HEK293 (cell line): ENCODE measurements at regions not wholly inside any gene's neighbourhood (a gene's known extent, or its start where the extent isn't known, plus 50 kb on each side); places are given as distances from the start of the nearest gene placed in this dataset.
"Not testable (repeated sequence)": the region's sequence is repeated elsewhere in the genome, so short reads cannot be mapped to it uniquely, and the experiment has no call there.

Experiments used
- CTCF ChIA-PET: fragments of 350-600 bp; formaldehyde crosslinking; extraction: SDS; loops from one replicate; lab custom pipeline; 2021; ENCODE audit warnings: antibody characterized with exemption; lab: Yijun Ruan, JAX
- POLR2A ChIA-PET: fragments of 300-600 bp; formaldehyde crosslinking; extraction: SDS; loops from one replicate; lab custom pipeline; 2020; ENCODE audit warnings: antibody characterized with exemption, inconsistent platforms; lab: Yijun Ruan, JAX
- H3K27ac ChIP-seq: fragments of 200-500 bp; sonication (Bioruptor generic); 2 replicates; pipeline ENCODE4 v1.5.1; 2014; ENCODE audit warnings: low read depth, low read length, control low read depth, inconsistent platforms; ENCODE audit errors: extremely low read depth
- H3K36me3 ChIP-seq, 2 experiments: fragments of 200-500 bp in 1 of 2; sonication (Bioruptor generic) in 1 of 2; 1 replicate in 1 of 2; 2 replicates in 1 of 2; pipeline ENCODE4 v1.5.1; 2014 to 2017; ENCODE audit warnings: inconsistent platforms in 2 of 2, low read length in 2 of 2; ENCODE audit not compliant: control insufficient read depth in 2 of 2, insufficient read depth in 1 of 2
- H3K4me1 ChIP-seq: fragments of 200-500 bp; sonication (Bioruptor generic); 2 replicates; pipeline ENCODE4 v1.5.1; 2014; ENCODE audit warnings: mild to moderate bottlenecking, low read length, inconsistent platforms; ENCODE audit not compliant: control insufficient read depth, insufficient read depth
- H3K4me3 ChIP-seq: 2 replicates; pipeline ENCODE4 v1.5.1; 2011; ENCODE audit warnings: low read depth, mild to moderate bottlenecking, control low read depth, low read length, moderate library complexity
- H3K9me3 ChIP-seq: fragments of 200-500 bp; sonication (Bioruptor generic); 2 replicates; pipeline ENCODE4 v1.5.1; 2014; ENCODE audit warnings: low read depth, low read length, inconsistent platforms; ENCODE audit not compliant: control insufficient read depth, insufficient read depth
- GFI1B ChIP-seq: fragments of 450-650 bp; formaldehyde crosslinking; IDR thresholded peaks from 2 replicates; pipeline ENCODE4 v1.5.1; 2016; ENCODE audit warnings: missing biosample characterization, missing genetic modification characterization
- GLIS2 ChIP-seq: fragments of 450-650 bp; formaldehyde crosslinking; IDR thresholded peaks from 2 replicates; pipeline ENCODE4 v1.5.1; 2016; ENCODE audit warnings: missing biosample characterization, missing genetic modification characterization
- OVOL3 ChIP-seq: fragments of 450-650 bp; formaldehyde crosslinking; IDR thresholded peaks from 2 replicates; pipeline ENCODE4 v1.5.1; 2016; ENCODE audit warnings: missing biosample characterization, missing genetic modification characterization
- REPIN1 ChIP-seq: fragments of 450-650 bp; formaldehyde crosslinking; IDR thresholded peaks from 2 replicates; pipeline ENCODE4 v1.5.1; 2017; ENCODE audit warnings: missing biosample characterization, missing genetic modification characterization, low read depth
- SP3 ChIP-seq: fragments of 450-650 bp; formaldehyde crosslinking; IDR thresholded peaks from 2 replicates; pipeline ENCODE4 v1.5.1; 2016; ENCODE audit warnings: missing biosample characterization, missing genetic modification characterization
- ZBTB10 ChIP-seq: fragments of 450-650 bp; formaldehyde crosslinking; IDR thresholded peaks from 2 replicates; pipeline ENCODE4 v1.5.1; 2016; ENCODE audit warnings: missing biosample characterization, missing genetic modification characterization
- ZNF121 ChIP-seq: fragments of 450-650 bp; formaldehyde crosslinking; IDR thresholded peaks from 2 replicates; pipeline ENCODE4 v1.5.1; 2016; ENCODE audit warnings: missing biosample characterization, missing genetic modification characterization
- ZNF133 ChIP-seq: fragments of 450-650 bp; formaldehyde crosslinking; IDR thresholded peaks from 2 replicates; pipeline ENCODE4 v1.5.1; 2016; ENCODE audit warnings: missing biosample characterization, missing genetic modification characterization
- ZNF169 ChIP-seq: fragments of 450-650 bp; formaldehyde crosslinking; IDR thresholded peaks from 2 replicates; pipeline ENCODE4 v1.5.1; 2016; ENCODE audit warnings: missing biosample characterization, missing genetic modification characterization
- ZNF202 ChIP-seq: fragments of 450-650 bp; formaldehyde crosslinking; IDR thresholded peaks from 2 replicates; pipeline ENCODE4 v1.5.1; 2016; ENCODE audit warnings: missing biosample characterization, missing genetic modification characterization, borderline replicate concordance
- ZNF221 ChIP-seq: fragments of 450-650 bp; formaldehyde crosslinking; IDR thresholded peaks from 2 replicates; pipeline ENCODE4 v1.5.1; 2017; ENCODE audit warnings: missing biosample characterization, missing genetic modification characterization, borderline replicate concordance
- ZNF362 ChIP-seq: fragments of 450-650 bp; formaldehyde crosslinking; IDR thresholded peaks from 2 replicates; pipeline ENCODE4 v1.5.1; 2016; ENCODE audit warnings: missing biosample characterization, missing genetic modification characterization
- ZNF37A ChIP-seq: fragments of 450-650 bp; IDR thresholded peaks from 2 replicates; pipeline ENCODE4 v1.5.1; 2018; ENCODE audit warnings: missing biosample characterization, missing genetic modification characterization
- ZNF398 ChIP-seq: fragments of 450-650 bp; formaldehyde crosslinking; IDR thresholded peaks from 2 replicates; pipeline ENCODE4 v1.5.1; 2017; ENCODE audit warnings: missing biosample characterization, missing genetic modification characterization
- ZNF433 ChIP-seq: fragments of 450-650 bp; formaldehyde crosslinking; IDR thresholded peaks from 2 replicates; pipeline ENCODE4 v1.5.1; 2016; ENCODE audit warnings: missing biosample characterization, missing genetic modification characterization, low read depth
- ZNF48 ChIP-seq: fragments of 450-650 bp; formaldehyde crosslinking; IDR thresholded peaks from 2 replicates; pipeline ENCODE4 v1.5.1; 2016; ENCODE audit warnings: missing biosample characterization, missing genetic modification characterization
- ZNF510 ChIP-seq: fragments of 450-650 bp; formaldehyde crosslinking; IDR thresholded peaks from 2 replicates; pipeline ENCODE4 v1.5.1; 2018; ENCODE audit warnings: mild to moderate bottlenecking, missing genetic modification characterization, missing biosample characterization; ENCODE audit not compliant: insufficient replicate concordance
- ZNF561 ChIP-seq: fragments of 450-650 bp; IDR thresholded peaks from 2 replicates; pipeline ENCODE4 v1.5.1; 2018; ENCODE audit warnings: missing biosample characterization, missing genetic modification characterization, borderline replicate concordance
- ZNF707 ChIP-seq: fragments of 450-650 bp; formaldehyde crosslinking; IDR thresholded peaks from 2 replicates; pipeline ENCODE4 v1.5.1; 2016; ENCODE audit warnings: missing biosample characterization, missing genetic modification characterization
- ZNF76 ChIP-seq: fragments of 450-650 bp; formaldehyde crosslinking; IDR thresholded peaks from 2 replicates; pipeline ENCODE4; 2016; ENCODE audit warnings: low read depth, missing biosample characterization, missing genetic modification characterization, borderline replicate concordance
- ZNF776 ChIP-seq: fragments of 450-650 bp; formaldehyde crosslinking; IDR thresholded peaks from 2 replicates; pipeline ENCODE4 v1.5.0; 2017; ENCODE audit warnings: missing biosample characterization, missing genetic modification characterization, borderline replicate concordance
- ZSCAN16 ChIP-seq: fragments of 450-650 bp; formaldehyde crosslinking; IDR thresholded peaks from 2 replicates; pipeline ENCODE4 v1.5.1; 2016; ENCODE audit warnings: missing biosample characterization, missing genetic modification characterization
- ZSCAN5A ChIP-seq: fragments of 450-650 bp; formaldehyde crosslinking; IDR thresholded peaks from 2 replicates; pipeline ENCODE4 v1.5.1; 2016; ENCODE audit warnings: missing biosample characterization, missing genetic modification characterization

DNA sequence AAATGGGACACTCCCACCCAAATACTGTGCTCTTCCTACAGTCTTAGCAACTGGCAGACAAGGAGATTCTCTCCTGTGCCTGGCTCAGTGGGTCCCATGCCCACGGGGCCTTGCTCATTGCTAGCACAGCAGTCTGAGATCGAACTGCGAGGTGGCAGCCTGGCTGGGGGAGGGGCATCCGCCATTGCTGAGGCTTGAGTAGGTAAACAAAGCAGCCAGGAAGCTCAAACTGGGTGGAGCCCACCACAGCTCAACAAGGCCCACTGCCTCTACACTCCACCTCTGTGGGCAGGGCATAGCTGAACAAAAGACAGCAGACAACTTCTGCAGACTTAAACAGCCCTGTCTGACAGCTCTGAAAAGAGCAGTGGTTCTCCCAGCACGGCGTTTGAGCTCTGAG lies 174.8 kb downstream of the COL12A1 start:
- H3K36me3 ChIP-seq, H3K4me3 ChIP-seq, H3K9me3 ChIP-seq, H3K4me1 ChIP-seq, POLR2A ChIA-PET, H3K27ac ChIP-seq: not testable (repeated sequence)
- CTCF ChIA-PET: interaction anchor here (0.7 kb wide), 1 partner anchor 496 kb away, joined by 4 read pairs; no protein-coding TSS in a partner anchor

GRCh38 chr6:75029333-75029732 lies 176.5 kb downstream of the COL12A1 start:
- POLR2A ChIA-PET: no interaction called here
- CTCF ChIA-PET: interaction anchor here (0.6 kb wide), 1 partner anchor 170 kb away, joined by 3 read pairs; no protein-coding TSS in a partner anchor
- TF ChIP-seq ZNF510 (tag by site-specific recombination) (no peak), ZNF37A (tag by site-specific recombination) (no peak), SP3 (no peak), ZNF362 (no peak), ZSCAN5A (tag by site-specific recombination) (no peak), ZNF398 (tag by site-specific recombination) (no peak), ZNF561 (tag by site-specific recombination) (no peak), GFI1B (tag by site-specific recombination) (no peak), ZNF202 (tag by site-specific recombination) (no peak), ZNF221 (tag by site-specific recombination) (no peak), ZNF121 (tag by site-specific recombination) (no peak), ZNF76 (tag by site-specific recombination) (no peak), ZSCAN16 (no peak)
- no peaks in the 10 kb centered on the region for H3K4me1 ChIP-seq
- no peaks in the 10 kb centered on the region for H3K36me3 ChIP-seq
- no peak overlapping the region for H3K27ac ChIP-seq
- no peak overlapping the region for H3K4me3 ChIP-seq
- H3K9me3 ChIP-seq: no peaks in the 10 kb centered on the region

- POLR2A ChIA-PET: no interaction called here
- no peaks in the 10 kb centered on the region for H3K36me3 ChIP-seq
- no peak for TF ChIP-seq OVOL3 (tag by site-specific recombination)
- no peak for TF ChIP-seq ZNF707
- TF ChIP-seq ZNF48 (tag by site-specific recombination): no peak
- no peak for TF ChIP-seq ZBTB10 (tag by site-specific recombination)
- TF ChIP-seq ZNF169: no peak
- no peak for TF ChIP-seq ZNF776
- no peak for TF ChIP-seq GFI1B (tag by site-specific recombination)
- TF ChIP-seq GLIS2 (tag by site-specific recombination): no peak
- TF ChIP-seq REPIN1 (tag by site-specific recombination): no peak
- no peak for TF ChIP-seq ZNF133 (tag by site-specific recombination)
- no peak for TF ChIP-seq ZNF433
These were observed 180.5 kb downstream of the COL12A1 start for GRCh38 chr6:75025371-75025770.

More at GRCh38 chr6:75025371-75025770, 180.5 kb downstream of the COL12A1 start:
- H3K27ac ChIP-seq: no peak overlapping the region
- H3K4me3 ChIP-seq: no peak overlapping the region
- CTCF ChIA-PET: no interaction called here
- H3K9me3 ChIP-seq: no peaks in the 10 kb centered on the region
- H3K4me1 ChIP-seq: no peaks in the 10 kb centered on the region
